HG02870 (cell line): ENCODE measurements at regions not wholly inside any gene's neighbourhood (a gene's known extent, or its start where the extent isn't known, plus 50 kb on each side); places are given as distances from the start of the nearest gene placed in this dataset.
A peak's percentile ranks its signal among the peaks of the same experiment; 100 is the strongest.

Source experiments
- ATAC-seq: cut with Tn5 transposase; IDR thresholded peaks from one replicate; pipeline ENCODE4 v1.9.1; 2021; ENCODE audit warnings: mild to moderate bottlenecking, moderate library complexity; ENCODE audit not compliant: unreplicated experiment

- no peak for ATAC-seq
Observed at GRCh38 chrX:147827070-147827469, 84.6 kb upstream of the FMR1 start.

DNA sequence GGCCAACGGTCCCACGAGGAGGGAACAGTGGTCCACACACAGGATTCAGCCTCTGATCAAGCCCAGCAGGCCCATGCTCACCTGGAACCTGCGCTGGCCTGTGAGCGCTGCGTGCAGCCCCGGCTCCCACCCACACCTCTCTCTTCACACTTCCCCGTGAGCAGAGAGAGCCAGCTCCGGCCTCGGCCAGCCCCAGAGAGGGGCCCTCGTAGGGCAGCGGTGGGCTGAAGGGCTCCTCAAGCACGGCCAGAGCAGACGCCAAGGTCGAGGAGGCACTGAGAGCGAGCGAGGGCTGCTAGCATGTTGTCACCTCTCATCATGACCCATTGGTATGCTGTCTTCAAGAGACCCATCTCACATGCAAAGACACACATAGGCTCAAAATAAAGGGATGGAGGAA is 83.0 kb upstream of the FMR1 start:
- ATAC-seq, result no peak

DNA sequence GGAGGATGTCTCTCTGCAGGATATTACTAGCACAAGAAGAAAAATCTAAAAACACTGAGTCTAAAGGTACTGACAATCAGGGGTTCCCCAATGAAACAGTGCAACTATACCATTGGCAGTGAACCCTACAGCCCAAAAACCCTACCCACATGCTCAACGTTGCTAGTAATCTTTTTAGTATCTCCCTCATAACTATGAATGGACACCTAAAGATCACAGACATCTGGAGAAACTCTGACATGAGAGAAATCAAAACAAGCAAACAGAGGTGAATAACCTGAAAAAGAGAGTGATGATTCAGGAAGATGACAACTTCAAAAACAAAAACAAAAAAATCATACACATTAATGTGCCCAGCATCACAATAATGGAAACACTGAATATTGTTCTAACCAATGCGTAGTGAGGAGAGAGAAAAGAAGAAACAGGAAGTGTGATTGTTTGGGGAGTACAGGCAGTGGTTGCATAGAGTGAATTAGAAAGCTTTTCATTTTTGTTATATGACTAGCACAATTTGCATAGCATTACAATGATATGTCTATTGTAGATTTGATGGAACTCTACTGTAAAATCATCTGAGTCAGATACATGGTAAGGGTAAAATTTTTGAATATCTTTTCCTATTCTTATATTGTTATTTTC is 78.9 kb upstream of the FMR1 start:
- ATAC-seq, result peak; percentile 99

DNA sequence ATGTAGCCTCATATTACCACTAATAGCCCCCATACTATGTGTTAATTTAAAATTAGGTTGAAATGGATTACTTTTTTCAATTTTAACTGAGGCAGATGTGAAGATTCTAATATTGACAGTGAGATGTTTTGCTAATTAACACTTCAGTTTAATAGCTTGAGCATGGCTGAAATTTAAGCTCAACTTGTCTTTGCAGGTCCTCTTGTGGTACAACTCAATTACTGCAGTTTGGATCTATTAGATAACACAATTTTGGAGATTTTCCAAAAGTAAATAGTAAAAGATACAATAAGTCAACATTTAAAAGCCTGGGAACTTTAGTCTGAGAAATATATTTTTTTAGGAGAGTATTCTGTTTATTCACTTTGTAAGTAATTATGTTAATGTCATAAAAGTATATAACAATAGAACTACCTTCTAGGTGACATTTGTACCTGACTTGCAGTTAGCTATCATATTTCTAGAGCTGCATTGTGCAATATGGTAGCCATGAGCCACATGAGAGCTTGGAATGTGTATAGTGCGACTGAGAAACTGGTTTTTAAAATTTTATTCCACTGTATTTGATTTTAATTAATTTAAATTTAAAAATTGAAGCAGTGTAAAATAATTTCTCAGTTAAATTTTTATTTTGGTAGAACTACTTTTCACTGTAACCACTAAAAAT is 73.1 kb upstream of the FMR1 start:
- no peak for ATAC-seq

GRCh38 chrX:147846676-147847075 is 65.0 kb upstream of the FMR1 start:
- no peak for ATAC-seq

- no peak for ATAC-seq
Observed at GRCh38 chrX:147847999-147848398, 63.7 kb upstream of the FMR1 start.

- no peak for ATAC-seq
Observed at GRCh38 chrX:147848543-147849443, 62.9 kb upstream of the FMR1 start.

GRCh38 chrX:147850875-147851274 is 60.8 kb upstream of the FMR1 start:
- ATAC-seq, result no peak

GRCh38 chrX:147853701-147854100 is 58.0 kb upstream of the FMR1 start:
- no peak for ATAC-seq

DNA sequence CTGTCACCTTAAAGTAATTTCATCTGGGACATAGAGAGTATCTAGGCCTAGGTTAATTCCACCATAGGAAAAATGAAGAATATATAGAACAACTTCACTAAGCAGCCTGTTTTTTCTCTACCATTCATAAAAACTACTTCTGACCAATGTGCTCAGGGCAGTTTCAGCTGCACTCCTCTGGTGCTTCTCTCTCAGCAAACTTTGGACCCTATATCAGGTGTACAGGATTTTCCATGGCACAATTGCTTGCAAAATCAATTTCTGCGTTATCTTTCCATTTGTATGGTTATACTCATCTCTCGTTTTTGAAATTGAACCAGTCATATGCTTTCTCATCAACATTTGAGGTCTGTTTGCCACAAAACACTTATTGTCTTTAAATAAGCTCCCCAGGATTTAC is 52.1 kb upstream of the FMR1 start:
- ATAC-seq, result no peak
